ENCODE measurements at regions not wholly inside any gene's neighbourhood (a gene's known extent, or its start where the extent isn't known, plus 50 kb on each side); places are given as distances from the start of the nearest gene placed in this dataset.

GRCh38 chr12:115208098-115208497 is 524.1 kb upstream of the TBX3 start:
- no peak for DNase-seq
- H3K27ac ChIP-seq, result no peak overlapping the region
- TF ChIP-seq CTCF (IDR thresholded peaks at IDR 0.05; ENCODE audit: low read depth, low read length), result 0 out of 2 replicates have a peak, but pooled peaks have one; percentile 11
- no peak overlapping the region for H3K4me3 ChIP-seq (ENCODE audit: low read depth, low read length)
- H3K36me3 ChIP-seq, result no peaks in the 10 kb centered on the region
- no peaks in the 10 kb centered on the region for H3K27me3 ChIP-seq (ENCODE audit: insufficient read depth, low read depth, severe bottlenecking)
- no peaks in the 10 kb centered on the region for H3K9me3 ChIP-seq (ENCODE audit: severe bottlenecking)

- H3K4me3 ChIP-seq (ENCODE audit: low read depth, low read length), result no peak overlapping the region
- no peak for DNase-seq
- H3K27ac ChIP-seq, result no peak overlapping the region
- TF ChIP-seq CTCF (IDR thresholded peaks at IDR 0.05; ENCODE audit: low read depth, low read length), result no peak
- H3K27me3 ChIP-seq (ENCODE audit: insufficient read depth, low read depth, severe bottlenecking), result no peaks in the 10 kb centered on the region
- no peaks in the 10 kb centered on the region for H3K36me3 ChIP-seq
- no peaks in the 10 kb centered on the region for H3K9me3 ChIP-seq (ENCODE audit: severe bottlenecking)
Measured at GRCh38 chr12:115207216-115207915, 523.4 kb upstream of the TBX3 start.

GRCh38 chr12:115206801-115207200 is 522.8 kb upstream of the TBX3 start:
- Histone ChIP-seq H3K27ac (no peak overlapping the region), H3K36me3 (no peaks in the 10 kb centered on the region), H3K9me3 (ENCODE audit: severe bottlenecking) (no peaks in the 10 kb centered on the region), H3K27me3 (ENCODE audit: insufficient read depth, low read depth, severe bottlenecking) (no peaks in the 10 kb centered on the region), H3K4me3 (ENCODE audit: low read depth, low read length) (no peak overlapping the region)
- no peak for DNase-seq
- TF ChIP-seq CTCF (IDR thresholded peaks at IDR 0.05; ENCODE audit: low read depth, low read length), result no peak

GRCh38 chr12:115205755-115206308 is 521.9 kb upstream of the TBX3 start:
- H3K27me3 ChIP-seq (ENCODE audit: insufficient read depth, low read depth, severe bottlenecking), result peaks cover 5% of the 10 kb centered on the region
- H3K27ac ChIP-seq, result no peak overlapping the region
- no peak for TF ChIP-seq CTCF (IDR thresholded peaks at IDR 0.05; ENCODE audit: low read depth, low read length)
- H3K4me3 ChIP-seq (ENCODE audit: low read depth, low read length), result no peak overlapping the region
- no peak for DNase-seq
- H3K9me3 ChIP-seq (ENCODE audit: severe bottlenecking), result no peaks in the 10 kb centered on the region
- H3K36me3 ChIP-seq, result no peaks in the 10 kb centered on the region

- Histone ChIP-seq H3K36me3 (no peaks in the 10 kb centered on the region), H3K4me3 (ENCODE audit: low read depth, low read length) (no peak overlapping the region), H3K27ac (no peak overlapping the region), H3K27me3 (ENCODE audit: insufficient read depth, low read depth, severe bottlenecking) (peaks cover 5% of the 10 kb centered on the region), H3K9me3 (ENCODE audit: severe bottlenecking) (no peaks in the 10 kb centered on the region)
- TF ChIP-seq CTCF (IDR thresholded peaks at IDR 0.05; ENCODE audit: low read depth, low read length), result no peak
- DNase-seq, result no peak
Measured at GRCh38 chr12:115204957-115205754, 521.2 kb upstream of the TBX3 start.

All from WERI-Rb-1 (cell line).